Neural cell (in vitro differentiated cells): ENCODE measurements at regions not wholly inside any gene's neighbourhood (a gene's known extent, or its start where the extent isn't known, plus 50 kb on each side); places are given as distances from the start of the nearest gene placed in this dataset.

ENCODE experiments used
- H2AFZ ChIP-seq: fragments of 200-600, 300-800 bp; sonication (generic), shearing (Covaris generic); 2 replicates; pipeline ENCODE4 v1.6.0; 2014; ENCODE audit warnings: low read depth, mild to moderate bottlenecking, antibody characterized with exemption, low read length, moderate library complexity
- H3F3A ChIP-seq: fragments of 200-600 bp; shearing (Covaris generic); 2 replicates; pipeline ENCODE4 v1.6.1; 2016; ENCODE audit warnings: mild to moderate bottlenecking, moderate library complexity, mixed read lengths, antibody characterized with exemption, low read length; ENCODE audit not compliant: insufficient read depth, poor library complexity, severe bottlenecking
- H3K27ac ChIP-seq: fragments of 200-600, 300-800 bp; sonication (generic), shearing (Covaris generic); 2 replicates; pipeline ENCODE4 v1.5.1; 2014; ENCODE audit warnings: mild to moderate bottlenecking, low read length, moderate library complexity
- H3K27me3 ChIP-seq: fragments of 300-800, 200-600 bp; sonication (generic), shearing (Covaris generic); 2 replicates; pipeline ENCODE4 v1.6.0; 2014; ENCODE audit warnings: mild to moderate bottlenecking, low read depth, low read length, moderate library complexity; ENCODE audit not compliant: insufficient read depth
- H3K36me3 ChIP-seq: fragments of 300-800, 200-600 bp; sonication (generic), shearing (Covaris generic); 2 replicates; pipeline ENCODE4 v1.5.1; 2014; ENCODE audit warnings: mild to moderate bottlenecking, antibody characterized with exemption, low read length, moderate library complexity; ENCODE audit not compliant: insufficient read depth
- H3K4me2 ChIP-seq: fragments of 300-800, 200-600 bp; sonication (generic), shearing (Covaris generic); 2 replicates; pipeline ENCODE4 v1.6.0; 2014; ENCODE audit warnings: mild to moderate bottlenecking, low read length
- H3K4me3 ChIP-seq: fragments of 300-800, 200-600 bp; sonication (generic), shearing (Covaris generic); 2 replicates; pipeline ENCODE4 v1.5.1; 2014; ENCODE audit warnings: mild to moderate bottlenecking, low read length, moderate library complexity
- H3K79me2 ChIP-seq: fragments of 200-600 bp; shearing (Covaris generic); replicated peaks from 2 replicates; pipeline ENCODE4 v1.6.0; 2014; ENCODE audit warnings: mild to moderate bottlenecking, low read length, moderate library complexity; ENCODE audit not compliant: insufficient read depth
- H3K9ac ChIP-seq: fragments of 300-800, 200-600 bp; sonication (generic), shearing (Covaris generic); 2 replicates; pipeline ENCODE4 v1.6.1; 2016; ENCODE audit warnings: mild to moderate bottlenecking, low read length, mixed read lengths
- H3K9me2 ChIP-seq: fragments of 200-600 bp; shearing (Covaris generic); 2 replicates; pipeline ENCODE4 v1.6.1; 2016; ENCODE audit warnings: mild to moderate bottlenecking, low read length, mixed read lengths; ENCODE audit not compliant: insufficient read depth
- H3K9me3 ChIP-seq: fragments of 200-600, 300-800 bp; sonication (generic), shearing (Covaris generic); 2 replicates; pipeline ENCODE4 v1.6.1; 2016; ENCODE audit warnings: mild to moderate bottlenecking, mixed run types, low read length, moderate library complexity, mixed read lengths
- H4K20me1 ChIP-seq: fragments of 200-600 bp; shearing (Covaris generic); 2 replicates; pipeline ENCODE4 v1.6.1; 2016; ENCODE audit warnings: mild to moderate bottlenecking, mixed run types; ENCODE audit not compliant: insufficient read depth
- EP300 ChIP-seq: fragments of 450-650 bp; conservative IDR thresholded peaks from 2 replicates; pipeline ENCODE4 v1.6.1; 2014; ENCODE audit warnings: antibody characterized with exemption, mild to moderate bottlenecking, moderate library complexity; ENCODE audit not compliant: poor library complexity, severe bottlenecking
- EZH2 ChIP-seq: fragments of 200-600, 300-800 bp; shearing (Covaris generic), sonication (generic); IDR thresholded peaks from 2 replicates; pipeline ENCODE4 v1.6.1; 2014; ENCODE audit warnings: antibody characterized with exemption, low read length, borderline replicate concordance, mild to moderate bottlenecking; ENCODE audit not compliant: insufficient read depth, poor library complexity, severe bottlenecking
- MXI1 ChIP-seq: fragments of 450-650 bp; conservative IDR thresholded peaks from 2 replicates; pipeline ENCODE4 v1.6.1; 2014; ENCODE audit warnings: antibody characterized with exemption, mild to moderate bottlenecking; ENCODE audit not compliant: poor library complexity, severe bottlenecking
- POLR2AphosphoS5 ChIP-seq: IDR thresholded peaks from 2 replicates; pipeline ENCODE4 v1.6.1; 2012
- RAD21 ChIP-seq: fragments of 450-650 bp; conservative IDR thresholded peaks from 2 replicates; pipeline ENCODE4 v1.6.1; 2014; ENCODE audit warnings: antibody characterized with exemption, mild to moderate bottlenecking, moderate library complexity
- SMC3 ChIP-seq: fragments of 450-650 bp; conservative IDR thresholded peaks from 2 replicates; pipeline ENCODE4 v1.6.1; 2014; ENCODE audit warnings: antibody characterized with exemption, mild to moderate bottlenecking, moderate library complexity; ENCODE audit not compliant: poor library complexity
- TAF1 ChIP-seq: IDR thresholded peaks from 2 replicates; pipeline ENCODE4 v1.6.1; 2012; ENCODE audit warnings: low read depth
- TF ChIP-seq, protein P1 (sequence below): fragments of 450-650 bp; IDR thresholded peaks from 2 replicates; pipeline ENCODE4 v1.5.1; 2014; ENCODE audit warnings: antibody characterized with exemption, mild to moderate bottlenecking, moderate library complexity; ENCODE audit not compliant: poor library complexity, severe bottlenecking
- TF ChIP-seq, protein P2 (sequence below): IDR thresholded peaks from 2 replicates; pipeline ENCODE4 v1.6.1; 2012; ENCODE audit warnings: borderline replicate concordance

DNA sequence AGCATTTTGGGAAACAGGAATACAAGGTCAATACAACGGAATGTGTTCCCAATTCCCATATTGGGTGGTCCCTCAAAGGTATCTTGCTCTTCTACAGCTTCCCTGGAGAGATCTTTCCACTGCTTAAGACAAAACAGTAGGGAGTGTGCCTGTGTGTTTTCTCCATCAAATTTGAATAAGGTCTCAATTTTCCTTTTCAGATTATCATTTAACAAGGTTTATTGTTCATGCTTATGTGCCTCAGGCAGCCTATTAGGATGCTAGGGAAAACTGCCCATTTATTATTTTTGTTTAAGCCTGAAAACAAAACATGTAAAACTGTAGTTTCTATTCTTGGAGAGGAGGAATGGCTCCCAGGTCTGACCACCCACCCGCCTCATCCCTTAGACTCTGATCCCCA lies 622.7 kb downstream of the LMO4 start:
- no peaks in the 10 kb centered on the region for H3K9me2 ChIP-seq
- no peak for TF ChIP-seq MXI1
- no peak for TF ChIP-seq EP300
- TF ChIP-seq TAF1: no peak
- TF ChIP-seq RAD21: no peak
- TF ChIP-seq POLR2AphosphoS5: no peak
- no peak for TF ChIP-seq SMC3
- TF ChIP-seq, protein P1, sequence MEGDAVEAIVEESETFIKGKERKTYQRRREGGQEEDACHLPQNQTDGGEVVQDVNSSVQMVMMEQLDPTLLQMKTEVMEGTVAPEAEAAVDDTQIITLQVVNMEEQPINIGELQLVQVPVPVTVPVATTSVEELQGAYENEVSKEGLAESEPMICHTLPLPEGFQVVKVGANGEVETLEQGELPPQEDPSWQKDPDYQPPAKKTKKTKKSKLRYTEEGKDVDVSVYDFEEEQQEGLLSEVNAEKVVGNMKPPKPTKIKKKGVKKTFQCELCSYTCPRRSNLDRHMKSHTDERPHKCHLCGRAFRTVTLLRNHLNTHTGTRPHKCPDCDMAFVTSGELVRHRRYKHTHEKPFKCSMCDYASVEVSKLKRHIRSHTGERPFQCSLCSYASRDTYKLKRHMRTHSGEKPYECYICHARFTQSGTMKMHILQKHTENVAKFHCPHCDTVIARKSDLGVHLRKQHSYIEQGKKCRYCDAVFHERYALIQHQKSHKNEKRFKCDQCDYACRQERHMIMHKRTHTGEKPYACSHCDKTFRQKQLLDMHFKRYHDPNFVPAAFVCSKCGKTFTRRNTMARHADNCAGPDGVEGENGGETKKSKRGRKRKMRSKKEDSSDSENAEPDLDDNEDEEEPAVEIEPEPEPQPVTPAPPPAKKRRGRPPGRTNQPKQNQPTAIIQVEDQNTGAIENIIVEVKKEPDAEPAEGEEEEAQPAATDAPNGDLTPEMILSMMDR: no peak
- no peak for TF ChIP-seq EZH2
- TF ChIP-seq, protein P2, sequence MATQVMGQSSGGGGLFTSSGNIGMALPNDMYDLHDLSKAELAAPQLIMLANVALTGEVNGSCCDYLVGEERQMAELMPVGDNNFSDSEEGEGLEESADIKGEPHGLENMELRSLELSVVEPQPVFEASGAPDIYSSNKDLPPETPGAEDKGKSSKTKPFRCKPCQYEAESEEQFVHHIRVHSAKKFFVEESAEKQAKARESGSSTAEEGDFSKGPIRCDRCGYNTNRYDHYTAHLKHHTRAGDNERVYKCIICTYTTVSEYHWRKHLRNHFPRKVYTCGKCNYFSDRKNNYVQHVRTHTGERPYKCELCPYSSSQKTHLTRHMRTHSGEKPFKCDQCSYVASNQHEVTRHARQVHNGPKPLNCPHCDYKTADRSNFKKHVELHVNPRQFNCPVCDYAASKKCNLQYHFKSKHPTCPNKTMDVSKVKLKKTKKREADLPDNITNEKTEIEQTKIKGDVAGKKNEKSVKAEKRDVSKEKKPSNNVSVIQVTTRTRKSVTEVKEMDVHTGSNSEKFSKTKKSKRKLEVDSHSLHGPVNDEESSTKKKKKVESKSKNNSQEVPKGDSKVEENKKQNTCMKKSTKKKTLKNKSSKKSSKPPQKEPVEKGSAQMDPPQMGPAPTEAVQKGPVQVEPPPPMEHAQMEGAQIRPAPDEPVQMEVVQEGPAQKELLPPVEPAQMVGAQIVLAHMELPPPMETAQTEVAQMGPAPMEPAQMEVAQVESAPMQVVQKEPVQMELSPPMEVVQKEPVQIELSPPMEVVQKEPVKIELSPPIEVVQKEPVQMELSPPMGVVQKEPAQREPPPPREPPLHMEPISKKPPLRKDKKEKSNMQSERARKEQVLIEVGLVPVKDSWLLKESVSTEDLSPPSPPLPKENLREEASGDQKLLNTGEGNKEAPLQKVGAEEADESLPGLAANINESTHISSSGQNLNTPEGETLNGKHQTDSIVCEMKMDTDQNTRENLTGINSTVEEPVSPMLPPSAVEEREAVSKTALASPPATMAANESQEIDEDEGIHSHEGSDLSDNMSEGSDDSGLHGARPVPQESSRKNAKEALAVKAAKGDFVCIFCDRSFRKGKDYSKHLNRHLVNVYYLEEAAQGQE: no peak

DNA sequence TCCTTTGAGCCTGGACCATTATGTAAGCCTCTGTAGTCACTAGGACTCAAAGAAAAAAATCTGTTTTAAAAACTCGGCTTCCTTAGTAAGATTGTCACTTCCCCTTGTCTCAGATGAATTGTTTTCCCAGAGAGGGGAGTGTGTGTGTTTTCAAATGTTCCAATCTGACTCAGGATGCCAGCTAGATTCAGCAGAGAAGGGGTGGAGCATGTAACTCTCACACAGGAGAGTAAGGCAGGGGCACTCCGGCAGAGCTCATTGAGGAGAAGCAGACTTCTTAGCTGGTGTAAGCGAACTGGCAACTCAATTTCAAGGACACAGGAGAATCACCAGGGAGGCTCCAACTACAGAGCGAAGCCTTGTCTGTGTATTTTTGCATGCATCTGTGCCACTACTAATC lies 623.2 kb downstream of the LMO4 start:
- Histone ChIP-seq H3K27me3 (no peaks in the 10 kb centered on the region), H3K9ac (no peak overlapping the region), H3F3A (no peaks in the 10 kb centered on the region), H4K20me1 (no peaks in the 10 kb centered on the region), H3K9me2 (no peaks in the 10 kb centered on the region), H3K9me3 (no peaks in the 10 kb centered on the region), H3K27ac (no peak overlapping the region), H3K36me3 (no peaks in the 10 kb centered on the region), H3K79me2 (no peaks in the 10 kb centered on the region), H3K4me2 (no peak overlapping the region), H3K4me3 (no peak overlapping the region), H2AFZ (no peak overlapping the region)
- TF ChIP-seq, protein P1: no peak
- TF ChIP-seq EZH2: no peak
- no peak for TF ChIP-seq POLR2AphosphoS5
- TF ChIP-seq EP300: no peak
- TF ChIP-seq, protein P2: no peak
- no peak for TF ChIP-seq MXI1
- TF ChIP-seq RAD21: no peak
- no peak for TF ChIP-seq SMC3
- TF ChIP-seq TAF1: no peak

More for the DNA sequence above, 622.7 kb downstream of the LMO4 start:
- Histone ChIP-seq H3K9me3 (no peaks in the 10 kb centered on the region), H3F3A (no peaks in the 10 kb centered on the region), H2AFZ (no peak overlapping the region), H3K36me3 (no peaks in the 10 kb centered on the region), H3K79me2 (no peaks in the 10 kb centered on the region), H3K27ac (no peak overlapping the region), H3K4me3 (no peak overlapping the region), H4K20me1 (no peaks in the 10 kb centered on the region), H3K9ac (no peak overlapping the region), H3K4me2 (no peak overlapping the region), H3K27me3 (no peaks in the 10 kb centered on the region)
